ENCODE measurements at regions not wholly inside any gene's neighbourhood (a gene's known extent, or its start where the extent isn't known, plus 50 kb on each side); places are given as distances from the start of the nearest gene placed in this dataset.

- no peak for DNase-seq
- no peaks in the 10 kb centered on the region for H3K36me3 ChIP-seq (ENCODE audit: control insufficient read depth, insufficient read depth, low read length)
- no peak overlapping the region for H3K27ac ChIP-seq (ENCODE audit: insufficient read depth, low read length, poor library complexity, severe bottlenecking)
- no peaks in the 10 kb centered on the region for H3K27me3 ChIP-seq (replicated peaks; ENCODE audit: control insufficient read depth, insufficient read depth, low read length, poor library complexity, severe bottlenecking)
- H3K4me3 ChIP-seq (ENCODE audit: insufficient read depth, low read depth, low read length, poor library complexity, severe bottlenecking) = no peak overlapping the region
- no peaks in the 10 kb centered on the region for H3K9me3 ChIP-seq (ENCODE audit: control insufficient read depth, low read length)
- H3K4me1 ChIP-seq (ENCODE audit: control insufficient read depth, insufficient read depth, low read length, poor library complexity, severe bottlenecking) = no peaks in the 10 kb centered on the region
These were observed 917.9 kb upstream of the B3GALT2 start for GRCh38 chr1:194104247-194104844.

- no peak for DNase-seq
- no peaks in the 10 kb centered on the region for H3K4me1 ChIP-seq (ENCODE audit: control insufficient read depth, insufficient read depth, low read length, poor library complexity, severe bottlenecking)
These were observed 917.3 kb upstream of the B3GALT2 start for GRCh38 chr1:194103516-194104246.

GRCh38 chr1:194103101-194103500, 916.7 kb upstream of the B3GALT2 start:
- no peak overlapping the region for H3K27ac ChIP-seq (ENCODE audit: insufficient read depth, low read length, poor library complexity, severe bottlenecking)
- no peaks in the 10 kb centered on the region for H3K9me3 ChIP-seq (ENCODE audit: control insufficient read depth, low read length)
- H3K4me1 ChIP-seq (ENCODE audit: control insufficient read depth, insufficient read depth, low read length, poor library complexity, severe bottlenecking) = no peaks in the 10 kb centered on the region
- H3K27me3 ChIP-seq (replicated peaks; ENCODE audit: control insufficient read depth, insufficient read depth, low read length, poor library complexity, severe bottlenecking) = no peaks in the 10 kb centered on the region
- H3K36me3 ChIP-seq (ENCODE audit: control insufficient read depth, insufficient read depth, low read length) = no peaks in the 10 kb centered on the region
- DNase-seq = no peak
- no peak overlapping the region for H3K4me3 ChIP-seq (ENCODE audit: insufficient read depth, low read depth, low read length, poor library complexity, severe bottlenecking)

More at GRCh38 chr1:194103516-194104246, 917.3 kb upstream of the B3GALT2 start:
- no peak overlapping the region for H3K4me3 ChIP-seq (ENCODE audit: insufficient read depth, low read depth, low read length, poor library complexity, severe bottlenecking)
- no peaks in the 10 kb centered on the region for H3K36me3 ChIP-seq (ENCODE audit: control insufficient read depth, insufficient read depth, low read length)
- no peak overlapping the region for H3K27ac ChIP-seq (ENCODE audit: insufficient read depth, low read length, poor library complexity, severe bottlenecking)
- H3K27me3 ChIP-seq (replicated peaks; ENCODE audit: control insufficient read depth, insufficient read depth, low read length, poor library complexity, severe bottlenecking) = no peaks in the 10 kb centered on the region
- no peaks in the 10 kb centered on the region for H3K9me3 ChIP-seq (ENCODE audit: control insufficient read depth, low read length)

GRCh38 chr1:194102607-194103006, 916.2 kb upstream of the B3GALT2 start:
- no peak for DNase-seq

GRCh38 chr1:194084755-194085154, 898.3 kb upstream of the B3GALT2 start:
- Histone ChIP-seq H3K9me3 (ENCODE audit: control insufficient read depth, low read length) (no peaks in the 10 kb centered on the region), H3K27me3 (replicated peaks; ENCODE audit: control insufficient read depth, insufficient read depth, low read length, poor library complexity, severe bottlenecking) (no peaks in the 10 kb centered on the region), H3K36me3 (ENCODE audit: control insufficient read depth, insufficient read depth, low read length) (no peaks in the 10 kb centered on the region), H3K4me3 (ENCODE audit: insufficient read depth, low read depth, low read length, poor library complexity, severe bottlenecking) (no peak overlapping the region), H3K4me1 (ENCODE audit: control insufficient read depth, insufficient read depth, low read length, poor library complexity, severe bottlenecking) (no peaks in the 10 kb centered on the region), H3K27ac (ENCODE audit: insufficient read depth, low read length, poor library complexity, severe bottlenecking) (no peak overlapping the region)
- no peak for DNase-seq

More at GRCh38 chr1:194102607-194103006, 916.2 kb upstream of the B3GALT2 start:
- Histone ChIP-seq H3K27me3 (replicated peaks; ENCODE audit: control insufficient read depth, insufficient read depth, low read length, poor library complexity, severe bottlenecking) (no peaks in the 10 kb centered on the region), H3K27ac (ENCODE audit: insufficient read depth, low read length, poor library complexity, severe bottlenecking) (no peak overlapping the region), H3K4me3 (ENCODE audit: insufficient read depth, low read depth, low read length, poor library complexity, severe bottlenecking) (no peak overlapping the region), H3K4me1 (ENCODE audit: control insufficient read depth, insufficient read depth, low read length, poor library complexity, severe bottlenecking) (no peaks in the 10 kb centered on the region), H3K9me3 (ENCODE audit: control insufficient read depth, low read length) (no peaks in the 10 kb centered on the region), H3K36me3 (ENCODE audit: control insufficient read depth, insufficient read depth, low read length) (no peaks in the 10 kb centered on the region)

GRCh38 chr1:194081444-194081843, 895.0 kb upstream of the B3GALT2 start:
- Histone ChIP-seq H3K27me3 (replicated peaks; ENCODE audit: control insufficient read depth, insufficient read depth, low read length, poor library complexity, severe bottlenecking) (no peaks in the 10 kb centered on the region), H3K27ac (ENCODE audit: insufficient read depth, low read length, poor library complexity, severe bottlenecking) (no peak overlapping the region), H3K9me3 (ENCODE audit: control insufficient read depth, low read length) (no peaks in the 10 kb centered on the region), H3K4me3 (ENCODE audit: insufficient read depth, low read depth, low read length, poor library complexity, severe bottlenecking) (no peak overlapping the region), H3K36me3 (ENCODE audit: control insufficient read depth, insufficient read depth, low read length) (no peaks in the 10 kb centered on the region), H3K4me1 (ENCODE audit: control insufficient read depth, insufficient read depth, low read length, poor library complexity, severe bottlenecking) (no peaks in the 10 kb centered on the region)
- DNase-seq = no peak

GRCh38 chr1:194080826-194081225, 894.4 kb upstream of the B3GALT2 start:
- Histone ChIP-seq H3K27me3 (replicated peaks; ENCODE audit: control insufficient read depth, insufficient read depth, low read length, poor library complexity, severe bottlenecking) (no peaks in the 10 kb centered on the region), H3K27ac (ENCODE audit: insufficient read depth, low read length, poor library complexity, severe bottlenecking) (no peak overlapping the region), H3K4me1 (ENCODE audit: control insufficient read depth, insufficient read depth, low read length, poor library complexity, severe bottlenecking) (no peaks in the 10 kb centered on the region), H3K4me3 (ENCODE audit: insufficient read depth, low read depth, low read length, poor library complexity, severe bottlenecking) (no peak overlapping the region), H3K9me3 (ENCODE audit: control insufficient read depth, low read length) (no peaks in the 10 kb centered on the region), H3K36me3 (ENCODE audit: control insufficient read depth, insufficient read depth, low read length) (no peaks in the 10 kb centered on the region)
- no peak for DNase-seq

GRCh38 chr1:194078765-194079164, 892.4 kb upstream of the B3GALT2 start:
- Histone ChIP-seq H3K4me3 (ENCODE audit: insufficient read depth, low read depth, low read length, poor library complexity, severe bottlenecking) (no peak overlapping the region), H3K27me3 (replicated peaks; ENCODE audit: control insufficient read depth, insufficient read depth, low read length, poor library complexity, severe bottlenecking) (no peaks in the 10 kb centered on the region), H3K27ac (ENCODE audit: insufficient read depth, low read length, poor library complexity, severe bottlenecking) (no peak overlapping the region), H3K9me3 (ENCODE audit: control insufficient read depth, low read length) (no peaks in the 10 kb centered on the region), H3K4me1 (ENCODE audit: control insufficient read depth, insufficient read depth, low read length, poor library complexity, severe bottlenecking) (no peaks in the 10 kb centered on the region), H3K36me3 (ENCODE audit: control insufficient read depth, insufficient read depth, low read length) (no peaks in the 10 kb centered on the region)
- no peak for DNase-seq

- DNase-seq = no peak
- Histone ChIP-seq H3K27me3 (replicated peaks; ENCODE audit: control insufficient read depth, insufficient read depth, low read length, poor library complexity, severe bottlenecking) (no peaks in the 10 kb centered on the region), H3K4me3 (ENCODE audit: insufficient read depth, low read depth, low read length, poor library complexity, severe bottlenecking) (no peak overlapping the region), H3K27ac (ENCODE audit: insufficient read depth, low read length, poor library complexity, severe bottlenecking) (no peak overlapping the region), H3K4me1 (ENCODE audit: control insufficient read depth, insufficient read depth, low read length, poor library complexity, severe bottlenecking) (no peaks in the 10 kb centered on the region), H3K9me3 (ENCODE audit: control insufficient read depth, low read length) (no peaks in the 10 kb centered on the region), H3K36me3 (ENCODE audit: control insufficient read depth, insufficient read depth, low read length) (no peaks in the 10 kb centered on the region)
These were observed 890.2 kb upstream of the B3GALT2 start for GRCh38 chr1:194076646-194077045.

GRCh38 chr1:194073833-194074232, 887.4 kb upstream of the B3GALT2 start:
- no peak for DNase-seq
- no peak overlapping the region for H3K4me3 ChIP-seq (ENCODE audit: insufficient read depth, low read depth, low read length, poor library complexity, severe bottlenecking)
- no peaks in the 10 kb centered on the region for H3K36me3 ChIP-seq (ENCODE audit: control insufficient read depth, insufficient read depth, low read length)
- no peak overlapping the region for H3K27ac ChIP-seq (ENCODE audit: insufficient read depth, low read length, poor library complexity, severe bottlenecking)
- H3K9me3 ChIP-seq (ENCODE audit: control insufficient read depth, low read length) = no peaks in the 10 kb centered on the region
- H3K27me3 ChIP-seq (replicated peaks; ENCODE audit: control insufficient read depth, insufficient read depth, low read length, poor library complexity, severe bottlenecking) = no peaks in the 10 kb centered on the region
- no peaks in the 10 kb centered on the region for H3K4me1 ChIP-seq (ENCODE audit: control insufficient read depth, insufficient read depth, low read length, poor library complexity, severe bottlenecking)
